Lower lobe of right lung (tissue), 2 donors: ENCODE measurements at regions not wholly inside any gene's neighbourhood (a gene's known extent, or its start where the extent isn't known, plus 50 kb on each side); places are given as distances from the start of the nearest gene placed in this dataset.

Source experiments
- ATAC-seq, 2 donors: fragments of 200-7000 bp; cut with Tn5 transposase; one replicate each; pipeline ENCODE4 v1.9.1; 2020 to 2022; ENCODE audit warnings: mild to moderate bottlenecking in 2 of 2, moderate library complexity in 2 of 2
- DNase-seq: peaks from one replicate; pipeline ENCODE4 v3.0.0-alpha.2; 2020
- H3K27ac ChIP-seq: fragments of 200-600 bp; one replicate; pipeline ENCODE4 v1.8.0; 2022
- H3K27me3 ChIP-seq: fragments of 200-600 bp; one replicate; pipeline ENCODE4 v1.8.0; 2022; ENCODE audit warnings: low read depth
- H3K36me3 ChIP-seq: fragments of 200-600 bp; one replicate; pipeline ENCODE4 v1.8.0; 2022; ENCODE audit warnings: mild to moderate bottlenecking
- H3K4me1 ChIP-seq: fragments of 200-600 bp; one replicate; pipeline ENCODE4 v1.8.0; 2022
- H3K4me3 ChIP-seq: fragments of 200-600 bp; one replicate; pipeline ENCODE4 v1.8.0; 2022; ENCODE audit warnings: mild to moderate bottlenecking
- H3K9me3 ChIP-seq: fragments of 200-600 bp; one replicate; pipeline ENCODE4 v1.8.0; 2022
- intact Hi-C: fragments of 100-400 bp; cut with DNase I; formaldehyde crosslinking; loops from one replicate; pipeline ENCODE4 v1.11.0; 2022
- TF ChIP-seq, protein P1 (sequence below): fragments of 200-600 bp; IDR thresholded peaks from one replicate; pipeline ENCODE4 v1.8.0; 2022; ENCODE audit warnings: antibody characterized with exemption, mild to moderate bottlenecking
- donor health status: DM: no; HTN: yes; CAD: no; lungs with severe emphysema.

DNA sequence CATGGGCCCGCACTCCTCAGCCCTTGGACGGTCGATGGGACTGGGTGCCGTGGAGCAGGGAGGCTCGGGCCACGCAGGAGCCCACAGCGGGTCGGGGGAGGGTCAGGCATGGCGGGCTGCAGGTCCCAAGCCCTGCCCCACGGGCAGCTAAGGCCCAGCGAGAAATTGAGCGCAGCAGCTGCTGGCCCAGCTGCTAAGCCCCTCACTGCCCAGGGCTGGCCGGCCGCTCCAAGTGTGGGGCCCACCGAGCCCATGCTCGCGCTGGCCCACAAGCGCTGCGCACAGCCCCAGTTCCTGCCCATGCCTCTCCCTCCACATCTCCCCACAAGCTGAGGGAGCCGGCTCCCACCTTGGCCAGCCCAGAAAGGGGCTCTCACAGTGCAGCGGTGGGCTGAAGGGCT is 259.4 kb downstream of the VGLL3 start:
- TF ChIP-seq, protein P1, sequence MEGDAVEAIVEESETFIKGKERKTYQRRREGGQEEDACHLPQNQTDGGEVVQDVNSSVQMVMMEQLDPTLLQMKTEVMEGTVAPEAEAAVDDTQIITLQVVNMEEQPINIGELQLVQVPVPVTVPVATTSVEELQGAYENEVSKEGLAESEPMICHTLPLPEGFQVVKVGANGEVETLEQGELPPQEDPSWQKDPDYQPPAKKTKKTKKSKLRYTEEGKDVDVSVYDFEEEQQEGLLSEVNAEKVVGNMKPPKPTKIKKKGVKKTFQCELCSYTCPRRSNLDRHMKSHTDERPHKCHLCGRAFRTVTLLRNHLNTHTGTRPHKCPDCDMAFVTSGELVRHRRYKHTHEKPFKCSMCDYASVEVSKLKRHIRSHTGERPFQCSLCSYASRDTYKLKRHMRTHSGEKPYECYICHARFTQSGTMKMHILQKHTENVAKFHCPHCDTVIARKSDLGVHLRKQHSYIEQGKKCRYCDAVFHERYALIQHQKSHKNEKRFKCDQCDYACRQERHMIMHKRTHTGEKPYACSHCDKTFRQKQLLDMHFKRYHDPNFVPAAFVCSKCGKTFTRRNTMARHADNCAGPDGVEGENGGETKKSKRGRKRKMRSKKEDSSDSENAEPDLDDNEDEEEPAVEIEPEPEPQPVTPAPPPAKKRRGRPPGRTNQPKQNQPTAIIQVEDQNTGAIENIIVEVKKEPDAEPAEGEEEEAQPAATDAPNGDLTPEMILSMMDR: no peak
- intact Hi-C loops: no loop called here
- H3K4me3 ChIP-seq: no peak overlapping the region
- DNase-seq (peak; percentile 26), ATAC-seq (peak in 1 of 2 donors; percentile 46)
- H3K9me3 ChIP-seq: no peaks in the 10 kb centered on the region
- H3K27me3 ChIP-seq: no peaks in the 10 kb centered on the region
- H3K4me1 ChIP-seq: no peaks in the 10 kb centered on the region
- H3K36me3 ChIP-seq: no peaks in the 10 kb centered on the region
- H3K27ac ChIP-seq: no peak overlapping the region

DNA sequence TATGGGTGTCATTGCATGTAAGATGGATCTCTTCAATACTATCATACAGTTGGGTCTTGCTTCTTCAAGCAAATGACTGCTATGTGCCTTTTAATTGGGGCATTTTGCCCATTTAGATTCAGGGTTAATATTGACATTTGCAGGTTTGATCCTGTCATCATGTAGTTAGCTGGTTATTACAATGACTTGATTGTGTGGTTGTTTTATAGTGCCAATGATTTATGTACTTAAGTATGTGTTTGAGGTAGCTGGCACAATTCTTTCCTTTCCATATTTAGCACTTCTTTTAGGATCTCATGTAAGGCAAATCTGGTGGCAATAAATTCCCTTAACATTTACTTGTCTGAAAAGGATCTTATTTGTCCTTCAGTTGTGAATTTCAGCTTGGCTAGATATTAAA is 267.5 kb downstream of the VGLL3 start:
- intact Hi-C loops: no loop called here

DNA sequence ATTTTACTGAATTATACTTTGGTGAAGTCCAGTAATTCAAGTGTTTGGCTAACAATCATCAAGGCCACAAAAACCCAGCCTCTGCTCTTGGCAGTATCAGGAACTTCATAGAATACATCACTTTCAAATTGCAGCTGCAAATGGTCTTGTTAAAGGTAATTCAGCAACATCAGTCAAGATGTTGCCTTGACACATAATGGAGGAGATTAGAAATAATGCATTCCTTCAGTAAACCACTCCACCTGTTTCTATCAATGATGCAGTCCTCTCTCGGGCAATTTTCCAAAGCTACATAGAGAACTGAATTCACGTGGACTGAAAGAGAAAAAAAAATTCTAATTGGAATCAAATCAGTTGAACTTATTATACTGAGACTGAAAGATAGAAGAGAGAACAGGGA is 279.3 kb downstream of the VGLL3 start:
- H3K9me3 ChIP-seq: no peaks in the 10 kb centered on the region
- intact Hi-C loops: no loop called here
- no peaks in the 10 kb centered on the region for H3K36me3 ChIP-seq
- H3K27ac ChIP-seq: no peak overlapping the region
- TF ChIP-seq, protein P1: no peak
- H3K4me1 ChIP-seq: no peaks in the 10 kb centered on the region
- ATAC-seq (no peak), DNase-seq (no peak)
- H3K27me3 ChIP-seq: no peaks in the 10 kb centered on the region
- no peak overlapping the region for H3K4me3 ChIP-seq

More for the DNA sequence above, 267.5 kb downstream of the VGLL3 start:
- no peaks in the 10 kb centered on the region for H3K9me3 ChIP-seq
- no peaks in the 10 kb centered on the region for H3K36me3 ChIP-seq
- TF ChIP-seq, protein P1: no peak
- no peaks in the 10 kb centered on the region for H3K27me3 ChIP-seq
- DNase-seq: no peak
- no peak for ATAC-seq
- no peaks in the 10 kb centered on the region for H3K4me1 ChIP-seq
- no peak overlapping the region for H3K27ac ChIP-seq
- H3K4me3 ChIP-seq: no peak overlapping the region

DNA sequence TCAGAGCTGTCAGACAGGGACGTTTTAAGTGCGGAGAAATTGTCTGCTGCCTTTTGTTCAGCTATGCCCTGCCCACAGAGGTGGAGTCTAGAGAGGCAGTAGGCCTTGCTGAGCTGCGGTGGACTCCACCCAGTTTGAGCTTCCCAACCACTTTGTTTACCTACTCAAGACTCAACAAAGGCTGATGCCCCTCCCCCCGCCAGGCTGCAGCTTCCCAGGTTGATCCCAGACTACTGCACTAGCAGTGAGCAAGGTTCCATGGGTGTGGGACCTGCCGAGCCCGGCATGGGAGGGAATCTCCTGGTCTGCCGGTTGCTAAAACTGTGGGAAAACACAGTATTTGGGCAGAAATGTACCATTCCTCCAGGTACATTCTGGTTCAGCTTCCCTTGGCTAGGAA is 282.1 kb downstream of the VGLL3 start:
- Histone ChIP-seq H3K36me3 (no peaks in the 10 kb centered on the region), H3K27ac (no peak overlapping the region), H3K4me3 (no peak overlapping the region), H3K27me3 (no peaks in the 10 kb centered on the region), H3K4me1 (no peaks in the 10 kb centered on the region), H3K9me3 (no peaks in the 10 kb centered on the region)
- intact Hi-C loops: no loop called here
- TF ChIP-seq, protein P1: no peak
- DNase-seq (no peak), ATAC-seq (no peak)

DNA sequence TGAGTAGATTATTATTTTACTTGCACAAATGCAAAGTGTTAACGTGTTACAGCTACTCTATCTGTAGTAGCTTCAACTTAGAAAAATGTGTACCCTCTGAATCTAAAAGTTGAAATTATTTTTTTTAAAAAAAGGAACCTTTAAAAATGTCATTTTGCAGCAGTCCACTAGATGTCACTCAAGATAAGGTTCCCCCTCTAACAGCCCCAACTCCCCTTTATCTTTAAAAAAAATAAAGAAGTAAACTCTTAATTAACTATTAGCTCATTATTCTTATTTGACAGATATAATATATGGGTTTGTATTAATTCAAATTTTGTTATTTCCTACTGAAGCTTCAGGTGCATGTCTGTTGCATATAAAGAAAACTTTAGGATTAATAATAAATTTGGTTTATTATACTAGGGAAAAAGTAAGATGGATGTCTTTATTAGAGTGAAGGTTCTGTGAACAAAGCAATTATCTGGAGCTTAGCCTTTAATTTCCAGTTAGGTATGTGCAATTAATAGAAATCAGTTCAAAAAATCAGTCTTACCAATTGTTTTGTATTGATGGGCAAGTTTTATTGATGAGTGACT is 288.5 kb downstream of the VGLL3 start:
- Histone ChIP-seq H3K27ac (no peak overlapping the region), H3K36me3 (no peaks in the 10 kb centered on the region), H3K4me3 (no peak overlapping the region), H3K4me1 (no peaks in the 10 kb centered on the region), H3K27me3 (no peaks in the 10 kb centered on the region), H3K9me3 (no peaks in the 10 kb centered on the region)
- ATAC-seq: no peak
- TF ChIP-seq, protein P1: peak; percentile 33
- intact Hi-C loops: no loop called here
- no peak for DNase-seq
